Trophoblast cell (in vitro differentiated cells and primary cell): ENCODE measurements at regions not wholly inside any gene's neighbourhood (a gene's known extent, or its start where the extent isn't known, plus 50 kb on each side); places are given as distances from the start of the nearest gene placed in this dataset.

Experiments used
- DNase-seq, 2 donors: peaks; one replicate each; pipeline ENCODE4 v3.0.0-alpha.2; 2016
- H2AFZ ChIP-seq: 2 replicates; pipeline ENCODE4 v1.6.1; 2013; ENCODE audit warnings: low read length, moderate library complexity, mild to moderate bottlenecking; ENCODE audit not compliant: insufficient read depth, poor library complexity
- H2AK5ac ChIP-seq: 2 replicates; pipeline ENCODE4 v1.6.1; 2013; ENCODE audit warnings: mild to moderate bottlenecking, low read length
- H2BK120ac ChIP-seq: 2 replicates; pipeline ENCODE4 v1.6.1; 2013; ENCODE audit warnings: low read length, mild to moderate bottlenecking, moderate library complexity; ENCODE audit not compliant: insufficient read depth, poor library complexity
- H2BK12ac ChIP-seq: 2 replicates; pipeline ENCODE4 v1.6.1; 2013; ENCODE audit warnings: mild to moderate bottlenecking, low read length, moderate library complexity
- H2BK5ac ChIP-seq: 2 replicates; pipeline ENCODE4 v1.6.1; 2013; ENCODE audit warnings: low read length, low read depth, moderate library complexity, mild to moderate bottlenecking; ENCODE audit not compliant: poor library complexity
- H3K14ac ChIP-seq: 2 replicates; pipeline ENCODE4 v1.6.1; 2013; ENCODE audit warnings: mild to moderate bottlenecking, low read length
- H3K18ac ChIP-seq: 2 replicates; pipeline ENCODE4 v1.6.1; 2013; ENCODE audit warnings: mild to moderate bottlenecking, low read length
- H3K23ac ChIP-seq: 2 replicates; pipeline ENCODE4 v1.6.1; 2013; ENCODE audit warnings: low read length
- H3K27ac ChIP-seq: 2 replicates; pipeline ENCODE4 v1.5.1; 2013; ENCODE audit warnings: low read depth, mild to moderate bottlenecking, inconsistent platforms, low read length, moderate library complexity
- H3K27me3 ChIP-seq: 2 replicates; pipeline ENCODE4 v1.6.1; 2013; ENCODE audit warnings: inconsistent platforms, mild to moderate bottlenecking, low read length, moderate library complexity; ENCODE audit not compliant: insufficient read depth
- H3K36me3 ChIP-seq, 2 experiments: 1 replicate in 1 of 2; 2 replicates in 1 of 2; pipeline ENCODE4 v1.6.1; 2013; ENCODE audit warnings: low read length in 2 of 2, mild to moderate bottlenecking in 2 of 2, moderate library complexity in 1 of 2; ENCODE audit not compliant: insufficient read depth in 2 of 2, control insufficient read depth in 1 of 2
- H3K4ac ChIP-seq: 2 replicates; pipeline ENCODE4 v1.6.1; 2013; ENCODE audit warnings: low read depth, mild to moderate bottlenecking, low read length, moderate library complexity
- H3K4me1 ChIP-seq, 2 experiments: 1 replicate in 1 of 2; 2 replicates in 1 of 2; pipeline ENCODE4 v1.6.1; 2013; ENCODE audit warnings: low read length in 2 of 2, mild to moderate bottlenecking in 2 of 2, moderate library complexity in 1 of 2; ENCODE audit not compliant: insufficient read depth in 2 of 2, control insufficient read depth in 1 of 2
- H3K4me2 ChIP-seq: 2 replicates; pipeline ENCODE4 v1.6.1; 2013; ENCODE audit warnings: inconsistent platforms, mild to moderate bottlenecking, low read length, moderate library complexity
- H3K4me3 ChIP-seq: 2 replicates; pipeline ENCODE4 v1.5.1; 2013; ENCODE audit warnings: mild to moderate bottlenecking, low read depth, low read length, inconsistent platforms
- H3K79me1 ChIP-seq: one replicate; pipeline ENCODE4 v1.6.1; 2013; ENCODE audit warnings: low read length
- H3K79me2 ChIP-seq: 2 replicates; pipeline ENCODE4 v1.6.1; 2013; ENCODE audit warnings: low read length, mild to moderate bottlenecking; ENCODE audit not compliant: control insufficient read depth, insufficient read depth, poor library complexity
- H3K9ac ChIP-seq: 2 replicates; pipeline ENCODE4 v1.6.1; 2013; ENCODE audit warnings: mild to moderate bottlenecking, low read length
- H3K9me3 ChIP-seq: 2 replicates; pipeline ENCODE4 v1.6.1; 2013; ENCODE audit warnings: low read depth, mild to moderate bottlenecking, control low read depth, inconsistent platforms, low read length; ENCODE audit not compliant: insufficient read depth
- H4K12ac ChIP-seq: 2 replicates; pipeline ENCODE4 v1.6.1; 2013; ENCODE audit warnings: low read depth, mild to moderate bottlenecking, low read length, moderate library complexity
- H4K8ac ChIP-seq: 2 replicates; pipeline ENCODE4 v1.6.1; 2013; ENCODE audit warnings: low read depth, mild to moderate bottlenecking, low read length, moderate library complexity
- H4K91ac ChIP-seq: one replicate; pipeline ENCODE4 v1.6.1; 2013; ENCODE audit warnings: low read depth, mild to moderate bottlenecking, low read length, moderate library complexity
- WGBS: extraction: QIAGEN DNeasy Blood & Tissue Kit; methylation state at CpG from one replicate; pipeline ENCODE4 v1.1.7; 2013; ENCODE audit warnings: missing lambda C conversion rate; ENCODE audit not compliant: insufficient read length, insufficient coverage; ENCODE audit errors: extremely low coverage; 5-methylcytosine and 5-hydroxymethylcytosine counted together

DNA sequence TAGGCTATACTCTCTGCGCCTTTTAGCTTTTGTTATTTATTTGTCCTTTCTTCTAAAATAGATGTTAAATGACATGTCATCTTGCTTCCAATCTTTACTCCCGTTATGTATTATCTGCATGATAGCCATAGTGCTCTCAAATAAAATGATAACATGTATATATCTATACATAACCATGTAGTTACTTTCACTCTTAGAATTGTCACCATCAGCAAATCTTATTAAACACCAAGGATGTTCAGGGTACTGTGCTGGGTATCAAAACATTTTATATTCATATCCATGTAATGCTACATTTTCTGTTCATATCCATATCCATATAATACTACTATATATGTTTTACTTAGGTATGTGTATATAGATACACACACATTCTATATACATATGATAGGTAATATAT is 176.4 kb upstream of the CHST9 start:
- Histone ChIP-seq H3K23ac (no peak overlapping the region), H2BK5ac (no peak overlapping the region)

DNA sequence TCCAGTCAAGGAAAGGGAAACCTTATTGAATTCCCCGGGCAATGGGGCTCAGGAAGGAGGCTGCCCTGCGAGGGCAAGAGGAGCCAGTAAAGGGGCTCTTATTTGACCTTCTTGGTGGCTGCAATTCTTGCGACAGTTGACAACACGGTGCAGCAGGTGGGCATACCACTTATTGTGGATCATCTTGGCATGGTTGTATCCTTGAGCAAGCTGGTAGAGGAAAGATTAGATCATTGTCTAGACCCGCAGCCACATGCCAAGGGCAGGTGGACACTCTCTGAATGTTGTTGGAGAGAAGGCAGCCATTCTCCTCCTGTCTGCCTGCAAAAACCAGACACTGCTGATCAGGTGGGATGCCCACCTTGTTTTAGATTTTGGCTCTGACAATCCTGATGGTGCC is 170.2 kb upstream of the CHST9 start:
- no peaks in the 10 kb centered on the region for H3K36me3 ChIP-seq
- no peaks in the 10 kb centered on the region for H3K79me1 ChIP-seq
- no peak overlapping the region for H2BK12ac ChIP-seq
- no peak overlapping the region for H4K8ac ChIP-seq
- H2AFZ ChIP-seq, result no peak overlapping the region
- no peaks in the 10 kb centered on the region for H3K9me3 ChIP-seq
- no peak overlapping the region for H4K12ac ChIP-seq
- H2BK5ac ChIP-seq, result no peak overlapping the region
- DNase-seq, result no peak
- H3K4me1 ChIP-seq, result no peaks in the 10 kb centered on the region
- no peak overlapping the region for H3K4me2 ChIP-seq
- H3K27me3 ChIP-seq, result peaks cover 3% of the 10 kb centered on the region
- no peak overlapping the region for H2AK5ac ChIP-seq
- H3K23ac ChIP-seq, result no peak overlapping the region
- H3K18ac ChIP-seq, result no peak overlapping the region
- H3K79me2 ChIP-seq, result no peaks in the 10 kb centered on the region
- H3K9ac ChIP-seq, result no peak overlapping the region
- no peak overlapping the region for H3K14ac ChIP-seq
- H3K4ac ChIP-seq, result no peak overlapping the region
- no CpG with 5 or more reads among the region's 5 CpGs for WGBS
- no peak overlapping the region for H3K4me3 ChIP-seq
- no peak overlapping the region for H2BK120ac ChIP-seq
- H3K27ac ChIP-seq, result no peak overlapping the region
- no peak overlapping the region for H4K91ac ChIP-seq

More for the DNA sequence above, 176.4 kb upstream of the CHST9 start:
- Histone ChIP-seq H3K14ac (no peak overlapping the region), H3K4me3 (no peak overlapping the region), H3K27ac (no peak overlapping the region), H3K36me3 (no peaks in the 10 kb centered on the region), H3K79me2 (no peaks in the 10 kb centered on the region), H3K79me1 (no peaks in the 10 kb centered on the region), H3K9me3 (no peaks in the 10 kb centered on the region), H2AFZ (no peak overlapping the region), H2BK12ac (no peak overlapping the region), H3K27me3 (peaks cover 3% of the 10 kb centered on the region), H2AK5ac (no peak overlapping the region), H3K9ac (no peak overlapping the region), H4K91ac (no peak overlapping the region), H3K4ac (no peak overlapping the region), H2BK120ac (no peak overlapping the region), H3K18ac (no peak overlapping the region), H3K4me2 (no peak overlapping the region), H4K12ac (no peak overlapping the region), H3K4me1 (no peaks in the 10 kb centered on the region), H4K8ac (no peak overlapping the region)
- no peak for DNase-seq
- WGBS, result no CpG with 5 or more reads among the region's 2 CpGs

DNA sequence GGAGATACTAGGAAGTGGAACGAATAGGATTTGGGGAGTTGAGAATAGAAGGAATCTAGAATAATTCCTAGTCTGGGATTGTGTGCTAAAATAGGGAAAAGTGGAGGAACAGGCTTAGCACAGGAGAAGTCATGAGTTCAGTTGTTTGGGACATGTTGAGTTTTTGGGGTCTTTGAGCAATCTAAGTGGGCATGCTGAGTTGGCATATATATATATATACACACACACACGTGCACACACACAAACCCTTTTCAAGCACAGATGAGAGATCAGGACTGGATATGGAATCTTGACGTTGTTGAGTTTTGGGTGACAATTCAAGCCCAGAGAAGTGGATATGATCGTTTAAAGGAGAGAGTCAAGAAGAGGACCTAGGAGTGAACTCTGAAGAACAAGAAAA is 168.2 kb upstream of the CHST9 start:
- no peaks in the 10 kb centered on the region for H3K36me3 ChIP-seq
- no peaks in the 10 kb centered on the region for H3K79me1 ChIP-seq
- no peak overlapping the region for H3K9ac ChIP-seq
- no peak overlapping the region for H2BK12ac ChIP-seq
- no peak for DNase-seq
- WGBS, result 100% methylated on average over 1 of the region's 4 CpGs
- H4K91ac ChIP-seq, result no peak overlapping the region
- no peaks in the 10 kb centered on the region for H3K9me3 ChIP-seq
- no peak overlapping the region for H4K12ac ChIP-seq
- no peaks in the 10 kb centered on the region for H3K4me1 ChIP-seq
- no peak overlapping the region for H2AK5ac ChIP-seq
- H3K4ac ChIP-seq, result no peak overlapping the region
- no peak overlapping the region for H3K23ac ChIP-seq
- H3K14ac ChIP-seq, result no peak overlapping the region
- no peaks in the 10 kb centered on the region for H3K79me2 ChIP-seq
- no peak overlapping the region for H2BK5ac ChIP-seq
- peaks cover 3% of the 10 kb centered on the region for H3K27me3 ChIP-seq
- H4K8ac ChIP-seq, result no peak overlapping the region
- no peak overlapping the region for H3K27ac ChIP-seq
- no peak overlapping the region for H3K18ac ChIP-seq
- no peak overlapping the region for H3K4me3 ChIP-seq
- H2AFZ ChIP-seq, result no peak overlapping the region
- no peak overlapping the region for H2BK120ac ChIP-seq
- H3K4me2 ChIP-seq, result no peak overlapping the region

DNA sequence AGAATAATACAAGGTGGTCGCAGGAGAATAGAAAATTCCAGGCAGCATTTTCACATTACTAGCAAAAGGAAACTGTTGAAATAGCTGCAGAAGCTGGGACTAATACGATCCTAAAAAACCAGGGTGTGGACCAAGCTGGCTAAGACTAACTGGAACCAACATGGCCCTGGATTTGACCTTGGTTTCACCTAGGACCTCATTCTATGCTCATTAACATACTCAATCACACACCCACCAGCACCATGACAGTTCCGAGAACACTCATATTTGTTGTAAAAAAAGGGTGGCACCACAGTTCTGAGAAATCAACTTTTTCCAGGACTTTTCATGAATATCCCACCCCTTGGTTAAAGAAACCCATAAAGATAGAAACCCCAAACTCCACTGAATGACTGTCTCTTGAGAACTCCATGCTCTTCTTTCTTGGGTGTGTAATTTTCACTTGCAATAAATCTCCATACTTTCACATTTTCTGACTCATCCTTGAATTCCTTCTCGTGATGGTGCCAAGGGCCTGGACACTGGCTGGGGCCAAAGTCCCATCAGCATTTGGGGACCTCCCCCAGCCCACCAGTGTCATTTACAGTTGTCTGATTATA is 164.3 kb upstream of the CHST9 start:
- Histone ChIP-seq H3K14ac (no peak overlapping the region), H3K4me2 (no peak overlapping the region), H2BK12ac (no peak overlapping the region), H4K12ac (no peak overlapping the region), H3K4ac (no peak overlapping the region), H3K36me3 (no peaks in the 10 kb centered on the region), H2BK5ac (no peak overlapping the region), H3K79me2 (no peaks in the 10 kb centered on the region), H4K91ac (no peak overlapping the region), H3K27me3 (no peaks in the 10 kb centered on the region), H2AFZ (no peak overlapping the region), H3K9ac (no peak overlapping the region), H2AK5ac (no peak overlapping the region), H4K8ac (no peak overlapping the region), H3K23ac (no peak overlapping the region), H3K4me3 (no peak overlapping the region), H3K18ac (no peak overlapping the region), H3K9me3 (no peaks in the 10 kb centered on the region), H2BK120ac (no peak overlapping the region), H3K4me1 (no peaks in the 10 kb centered on the region), H3K79me1 (no peaks in the 10 kb centered on the region), H3K27ac (no peak overlapping the region)
- WGBS, result no CpG with 5 or more reads among the region's 4 CpGs
- no peak for DNase-seq
